Astrocyte (in vitro differentiated cells and primary cell): ENCODE measurements at regions not wholly inside any gene's neighbourhood (a gene's known extent, or its start where the extent isn't known, plus 50 kb on each side); places are given as distances from the start of the nearest gene placed in this dataset.

Experiments used
- DNase-seq: peaks from one replicate; pipeline ENCODE4 v3.0.0-alpha.2; 2010; ENCODE audit warnings: low read depth
- FAIRE-seq: peaks from 2 replicates; lab custom pipeline; 2011; peaks lifted over from hg19 to GRCh38; lab: Jason Lieb, UNC
- H2AFZ ChIP-seq: 2 replicates; pipeline ENCODE4 v1.6.0; 2012; ENCODE audit warnings: low read depth, low read length, inconsistent platforms
- H3K27ac ChIP-seq: 2 replicates; pipeline ENCODE4 v1.5.1; 2011; ENCODE audit warnings: low read depth, low read length, inconsistent platforms
- H3K27me3 ChIP-seq: 2 replicates; pipeline ENCODE4 v1.6.0; 2011; ENCODE audit warnings: low read length, inconsistent platforms; ENCODE audit not compliant: insufficient read depth
- H3K36me3 ChIP-seq: 2 replicates; pipeline ENCODE4 v1.5.1; 2011; ENCODE audit warnings: low read length, inconsistent platforms; ENCODE audit not compliant: insufficient read depth
- H3K4me1 ChIP-seq: 2 replicates; pipeline ENCODE4 v1.5.1; 2011; ENCODE audit warnings: low read length, inconsistent platforms; ENCODE audit not compliant: insufficient read depth
- H3K4me2 ChIP-seq: 2 replicates; pipeline ENCODE4 v1.6.0; 2012; ENCODE audit warnings: low read length, inconsistent platforms
- H3K4me3 ChIP-seq: 2 replicates; pipeline ENCODE4 v1.5.1; 2011; ENCODE audit warnings: low read depth, mild to moderate bottlenecking, low read length, inconsistent platforms; ENCODE audit not compliant: insufficient read depth
- H3K79me2 ChIP-seq: 2 replicates; pipeline ENCODE4 v1.6.0; 2012; ENCODE audit warnings: mild to moderate bottlenecking, low read length, inconsistent platforms; ENCODE audit not compliant: insufficient read depth
- H3K9ac ChIP-seq: 2 replicates; pipeline ENCODE4 v1.6.0; 2012; ENCODE audit warnings: mild to moderate bottlenecking, low read length, inconsistent platforms
- H3K9me3 ChIP-seq: 2 replicates; pipeline ENCODE4 v1.5.1; 2012; ENCODE audit warnings: low read depth, mild to moderate bottlenecking, low read length, inconsistent platforms; ENCODE audit not compliant: insufficient read depth
- H4K20me1 ChIP-seq: 2 replicates; pipeline ENCODE4 v1.6.0; 2012; ENCODE audit warnings: low read length, inconsistent platforms; ENCODE audit not compliant: insufficient read depth
- H3K27ac Mint-ChIP-seq: one replicate; pipeline ENCODE4 v1.8.0; 2021; ENCODE audit warnings: mild to moderate bottlenecking, mixed read lengths; ENCODE audit not compliant: unreplicated experiment
- H3K27me3 Mint-ChIP-seq: one replicate; pipeline ENCODE4 v1.8.0; 2021; ENCODE audit warnings: low read depth, mixed read lengths; ENCODE audit not compliant: unreplicated experiment
- H3K36me3 Mint-ChIP-seq: one replicate; pipeline ENCODE4 v1.8.0; 2021; ENCODE audit warnings: low read depth, mixed read lengths; ENCODE audit not compliant: unreplicated experiment
- H3K4me1 Mint-ChIP-seq: one replicate; pipeline ENCODE4 v1.8.0; 2021; ENCODE audit warnings: low read depth, mixed read lengths; ENCODE audit not compliant: unreplicated experiment
- H3K4me3 Mint-ChIP-seq: one replicate; pipeline ENCODE4 v1.8.0; 2021; ENCODE audit warnings: mild to moderate bottlenecking, moderate library complexity, mixed read lengths; ENCODE audit not compliant: unreplicated experiment
- H3K9me3 Mint-ChIP-seq: one replicate; pipeline ENCODE4 v1.8.0; 2021; ENCODE audit warnings: mild to moderate bottlenecking, mixed read lengths; ENCODE audit not compliant: unreplicated experiment
- EZH2 ChIP-seq: IDR thresholded peaks from 2 replicates; pipeline ENCODE4 v1.6.1; 2012; ENCODE audit warnings: mild to moderate bottlenecking, low read length, inconsistent platforms; ENCODE audit not compliant: insufficient read depth
- TF ChIP-seq, protein P1 (sequence below): IDR thresholded peaks from 2 replicates; pipeline ENCODE4 v1.5.1; 2011; ENCODE audit warnings: low read depth, mild to moderate bottlenecking, inconsistent platforms, low read length, moderate library complexity; ENCODE audit not compliant: insufficient read depth

DNA sequence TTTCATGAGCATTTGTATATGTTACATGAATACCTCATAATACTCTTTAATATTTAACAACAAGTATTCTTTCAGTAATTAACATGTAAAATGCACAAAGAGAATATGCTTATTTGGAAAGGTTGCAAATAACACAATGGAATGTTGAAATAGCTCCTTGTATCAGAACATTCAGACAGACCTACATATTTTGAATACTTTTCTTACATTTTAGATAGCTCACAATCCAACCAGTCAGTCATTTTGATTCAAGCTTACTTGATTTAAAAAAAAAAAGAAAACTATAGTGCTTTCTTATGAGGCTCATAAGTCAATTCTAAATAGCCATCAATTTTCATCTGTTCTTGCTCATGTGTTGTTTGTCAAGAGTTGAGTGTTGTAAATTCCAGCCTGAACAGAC is 518.8 kb downstream of the ADGRL2 start:
- Mint-ChIP-seq H3K9me3 (no peaks in the 10 kb centered on the region), H3K4me3 (no peak overlapping the region), H3K36me3 (no peaks in the 10 kb centered on the region), H3K27me3 (no peaks in the 10 kb centered on the region), H3K27ac (no peak overlapping the region), H3K4me1 (peaks cover 14% of the 10 kb centered on the region)
- no peak for TF ChIP-seq EZH2
- TF ChIP-seq, protein P1, sequence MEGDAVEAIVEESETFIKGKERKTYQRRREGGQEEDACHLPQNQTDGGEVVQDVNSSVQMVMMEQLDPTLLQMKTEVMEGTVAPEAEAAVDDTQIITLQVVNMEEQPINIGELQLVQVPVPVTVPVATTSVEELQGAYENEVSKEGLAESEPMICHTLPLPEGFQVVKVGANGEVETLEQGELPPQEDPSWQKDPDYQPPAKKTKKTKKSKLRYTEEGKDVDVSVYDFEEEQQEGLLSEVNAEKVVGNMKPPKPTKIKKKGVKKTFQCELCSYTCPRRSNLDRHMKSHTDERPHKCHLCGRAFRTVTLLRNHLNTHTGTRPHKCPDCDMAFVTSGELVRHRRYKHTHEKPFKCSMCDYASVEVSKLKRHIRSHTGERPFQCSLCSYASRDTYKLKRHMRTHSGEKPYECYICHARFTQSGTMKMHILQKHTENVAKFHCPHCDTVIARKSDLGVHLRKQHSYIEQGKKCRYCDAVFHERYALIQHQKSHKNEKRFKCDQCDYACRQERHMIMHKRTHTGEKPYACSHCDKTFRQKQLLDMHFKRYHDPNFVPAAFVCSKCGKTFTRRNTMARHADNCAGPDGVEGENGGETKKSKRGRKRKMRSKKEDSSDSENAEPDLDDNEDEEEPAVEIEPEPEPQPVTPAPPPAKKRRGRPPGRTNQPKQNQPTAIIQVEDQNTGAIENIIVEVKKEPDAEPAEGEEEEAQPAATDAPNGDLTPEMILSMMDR = no peak
- Histone ChIP-seq H3K36me3 (no peaks in the 10 kb centered on the region), H3K4me1 (no peaks in the 10 kb centered on the region), H3K9ac (no peak overlapping the region), H3K27me3 (no peaks in the 10 kb centered on the region), H3K4me3 (no peak overlapping the region), H3K79me2 (no peaks in the 10 kb centered on the region), H2AFZ (no peak overlapping the region), H3K9me3 (no peaks in the 10 kb centered on the region), H4K20me1 (no peaks in the 10 kb centered on the region), H3K4me2 (no peak overlapping the region), H3K27ac (no peak overlapping the region)
- DNase-seq = peak; percentile 38
- no peak for FAIRE-seq

DNA sequence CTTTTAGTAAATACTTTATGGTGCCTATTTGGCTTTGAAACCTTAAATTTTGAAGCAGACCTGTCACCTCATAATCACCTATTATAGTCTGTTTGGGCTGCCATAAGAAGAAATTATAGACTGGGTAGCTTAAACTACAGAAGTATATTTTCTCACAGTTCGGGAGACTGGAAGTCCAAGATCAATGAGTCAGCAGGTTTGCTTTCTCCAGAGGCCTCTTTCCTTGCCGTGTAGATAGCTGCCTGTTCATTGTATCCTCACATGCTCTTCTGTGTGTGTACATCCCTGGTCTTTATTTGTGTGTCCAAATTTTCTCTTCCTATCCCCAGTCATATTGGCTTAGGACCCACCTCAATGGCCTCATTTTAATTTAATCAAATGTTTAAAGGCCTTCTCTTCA is 518.2 kb downstream of the ADGRL2 start:
- H3K27ac Mint-ChIP-seq = peak overlapping the region; percentile 5

DNA sequence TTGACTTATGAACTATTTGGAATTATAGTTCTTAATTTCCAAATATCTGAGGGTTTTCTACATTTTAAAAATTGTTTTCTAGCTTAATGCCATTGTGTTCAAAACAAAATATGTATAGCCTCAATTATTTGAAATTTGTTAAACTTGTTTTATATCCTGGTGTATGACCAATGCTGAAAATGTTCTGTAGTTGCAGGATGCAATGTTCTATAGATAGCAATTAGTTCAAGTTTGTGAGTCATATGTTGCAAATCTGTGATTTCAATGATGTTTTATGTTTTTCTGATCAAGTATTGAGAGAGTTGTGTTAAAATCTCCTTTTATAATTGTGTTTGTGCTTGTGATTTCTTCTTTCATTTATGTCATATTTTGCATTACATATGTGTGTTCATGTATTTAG is 517.5 kb downstream of the ADGRL2 start:
- TF ChIP-seq EZH2 = no peak
- TF ChIP-seq, protein P1 = no peak
- Histone ChIP-seq H3K9me3 (no peaks in the 10 kb centered on the region), H4K20me1 (no peaks in the 10 kb centered on the region), H3K9ac (no peak overlapping the region), H3K27me3 (no peaks in the 10 kb centered on the region), H3K4me3 (no peak overlapping the region), H3K4me1 (no peaks in the 10 kb centered on the region), H2AFZ (no peak overlapping the region), H3K79me2 (no peaks in the 10 kb centered on the region), H3K4me2 (no peak overlapping the region), H3K27ac (no peak overlapping the region), H3K36me3 (no peaks in the 10 kb centered on the region)
- Mint-ChIP-seq H3K27ac (no peak overlapping the region), H3K4me1 (peaks cover 14% of the 10 kb centered on the region), H3K36me3 (no peaks in the 10 kb centered on the region), H3K4me3 (no peak overlapping the region), H3K27me3 (no peaks in the 10 kb centered on the region), H3K9me3 (no peaks in the 10 kb centered on the region)
- DNase-seq (no peak), FAIRE-seq (no peak)

More for the DNA sequence above, 518.2 kb downstream of the ADGRL2 start:
- FAIRE-seq = peak; percentile 9
- Histone ChIP-seq H3K4me2 (no peak overlapping the region), H3K9ac (no peak overlapping the region), H3K27ac (no peak overlapping the region), H3K79me2 (no peaks in the 10 kb centered on the region), H3K4me1 (no peaks in the 10 kb centered on the region), H3K4me3 (no peak overlapping the region), H3K27me3 (no peaks in the 10 kb centered on the region), H3K36me3 (no peaks in the 10 kb centered on the region), H2AFZ (no peak overlapping the region), H4K20me1 (no peaks in the 10 kb centered on the region), H3K9me3 (no peaks in the 10 kb centered on the region)
- no peaks in the 10 kb centered on the region for H3K27me3 Mint-ChIP-seq
- no peaks in the 10 kb centered on the region for H3K9me3 Mint-ChIP-seq
- peaks cover 14% of the 10 kb centered on the region for H3K4me1 Mint-ChIP-seq
- TF ChIP-seq, protein P1 = no peak
- TF ChIP-seq EZH2 = no peak
- no peaks in the 10 kb centered on the region for H3K36me3 Mint-ChIP-seq
- peak; percentile 15 for DNase-seq
- H3K4me3 Mint-ChIP-seq = no peak overlapping the region
